ENCODE measurements at regions not wholly inside any gene's neighbourhood (a gene's known extent, or its start where the extent isn't known, plus 50 kb on each side); places are given as distances from the start of the nearest gene placed in this dataset.

DNA sequence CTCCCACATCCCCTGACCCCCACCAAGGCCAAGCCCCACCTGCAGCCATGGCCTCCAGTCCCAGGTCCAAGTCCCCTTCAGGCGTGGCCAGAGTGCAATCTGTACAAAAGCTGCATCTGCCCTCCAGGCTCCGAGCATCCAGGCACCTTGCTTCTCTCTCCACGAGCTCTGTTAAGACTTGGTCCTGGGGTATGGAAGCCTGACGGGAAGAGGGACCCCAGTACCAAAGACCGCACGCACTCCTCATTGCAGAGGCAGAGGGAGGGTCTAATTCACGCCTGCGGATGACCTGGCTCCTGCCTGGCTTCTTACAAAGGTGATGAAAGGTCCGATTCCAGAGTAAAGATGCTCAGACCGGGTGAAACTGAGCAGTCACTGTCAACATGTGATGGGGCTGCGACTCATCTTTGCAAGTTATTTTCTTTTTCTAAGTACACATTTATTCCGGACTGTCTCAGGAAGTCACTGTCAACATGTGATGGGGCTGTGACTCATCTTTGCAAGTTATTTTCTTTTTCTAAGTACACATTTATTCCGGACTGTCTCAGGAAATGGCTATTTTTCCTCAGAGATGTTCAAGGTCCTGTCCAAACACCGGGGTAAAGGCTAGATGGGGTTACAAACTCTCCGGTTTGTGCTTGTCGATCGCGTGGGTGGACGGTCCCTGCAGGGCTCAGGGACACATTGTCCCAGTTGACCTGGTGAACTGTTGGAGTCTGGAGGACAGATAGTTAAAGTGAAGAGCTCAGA, 252.0 kb upstream of the IRX4 start:
- DNase-seq = no peak

GRCh38 chr5:2133936-2134335, 251.2 kb upstream of the IRX4 start:
- DNase-seq = no peak

DNA sequence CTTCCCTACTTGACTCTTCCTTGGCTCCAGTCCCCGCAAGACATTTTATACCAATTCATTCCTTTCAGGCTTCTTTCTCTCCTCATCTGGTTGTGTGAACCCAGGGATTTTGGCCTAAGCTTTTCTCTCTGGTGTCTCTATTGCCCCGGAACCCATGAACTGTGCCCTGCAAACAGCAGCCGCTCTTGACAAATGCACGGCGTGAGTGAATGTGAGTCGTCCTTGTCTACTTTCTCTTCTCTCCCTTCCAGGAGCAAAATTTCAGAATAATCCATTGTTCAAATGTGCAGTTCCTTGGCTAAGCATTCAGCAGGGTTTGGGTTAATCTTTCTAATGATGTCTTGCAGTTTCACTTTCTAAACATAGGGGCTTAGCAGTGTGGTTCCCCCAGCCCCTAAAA, 250.4 kb upstream of the IRX4 start:
- DNase-seq = no peak

GRCh38 chr5:2132497-2132847, 249.7 kb upstream of the IRX4 start:
- DNase-seq = no peak

GRCh38 chr5:2131826-2132496, 249.2 kb upstream of the IRX4 start:
- no peak for DNase-seq

DNA sequence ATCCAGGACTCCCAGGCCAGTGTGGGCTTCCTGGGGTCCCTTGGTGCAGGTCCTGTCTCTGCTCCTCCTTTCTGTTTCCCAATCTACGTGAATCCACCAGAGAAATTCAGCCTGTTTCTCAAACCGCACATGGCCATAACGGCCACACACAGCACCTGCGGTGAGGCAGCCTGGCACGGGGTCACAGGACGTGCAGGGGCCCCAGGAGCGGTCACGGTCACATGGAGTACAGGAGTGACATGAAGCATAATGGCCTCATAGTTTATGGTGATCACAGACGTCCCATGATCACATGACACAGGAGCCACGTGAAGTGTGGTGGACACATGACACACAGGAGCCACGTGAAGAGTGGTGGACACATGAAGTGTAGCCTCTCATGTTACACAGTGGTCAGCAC, 248.5 kb upstream of the IRX4 start:
- no peak for DNase-seq

GRCh38 chr5:2130361-2130760, 247.6 kb upstream of the IRX4 start:
- DNase-seq = no peak

GRCh38 chr5:2129568-2130272, 247.0 kb upstream of the IRX4 start:
- no peak for DNase-seq

GRCh38 chr5:2128686-2129355, 246.1 kb upstream of the IRX4 start:
- no peak for DNase-seq

- no peak for DNase-seq
Observed at GRCh38 chr5:2126512-2126911, 243.8 kb upstream of the IRX4 start.

- DNase-seq = no peak
Observed at GRCh38 chr5:2125901-2126265, 243.2 kb upstream of the IRX4 start.

DNA sequence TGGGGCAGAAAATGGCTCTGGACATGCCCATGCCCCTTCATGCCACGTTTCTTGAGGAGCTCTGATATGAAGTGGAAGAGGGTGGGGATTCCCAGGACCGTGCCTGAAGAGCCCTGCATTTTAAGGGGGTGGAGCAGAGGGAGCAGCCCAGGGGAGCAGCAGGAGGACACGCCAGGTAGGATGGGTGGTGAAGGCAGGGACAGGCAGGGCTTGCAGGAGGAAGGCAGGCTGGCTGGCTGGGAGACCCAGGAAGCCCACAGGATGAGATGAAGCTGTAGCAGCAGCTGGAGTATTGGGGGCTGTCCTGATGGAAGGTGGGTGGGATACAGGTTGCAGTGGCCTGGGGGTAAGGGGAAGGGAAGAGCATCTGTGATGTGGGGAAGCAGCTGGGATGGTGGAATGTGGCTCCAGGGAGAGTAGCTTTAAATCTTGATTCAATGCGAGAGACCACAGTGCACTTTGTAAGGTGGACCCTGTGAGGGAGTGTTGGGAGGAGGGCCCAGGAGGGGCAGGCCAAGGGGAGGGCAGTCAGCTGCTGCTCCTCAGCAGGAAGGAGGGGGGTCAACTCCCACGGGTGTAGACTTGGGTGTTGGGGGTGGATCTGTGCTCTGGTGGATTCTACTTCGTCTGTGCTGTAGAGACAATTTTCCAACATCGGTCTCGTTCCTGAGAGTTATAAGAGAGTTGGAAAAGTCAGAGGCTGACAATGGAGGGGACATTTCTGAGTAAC, 242.6 kb upstream of the IRX4 start:
- DNase-seq = no peak

DNA sequence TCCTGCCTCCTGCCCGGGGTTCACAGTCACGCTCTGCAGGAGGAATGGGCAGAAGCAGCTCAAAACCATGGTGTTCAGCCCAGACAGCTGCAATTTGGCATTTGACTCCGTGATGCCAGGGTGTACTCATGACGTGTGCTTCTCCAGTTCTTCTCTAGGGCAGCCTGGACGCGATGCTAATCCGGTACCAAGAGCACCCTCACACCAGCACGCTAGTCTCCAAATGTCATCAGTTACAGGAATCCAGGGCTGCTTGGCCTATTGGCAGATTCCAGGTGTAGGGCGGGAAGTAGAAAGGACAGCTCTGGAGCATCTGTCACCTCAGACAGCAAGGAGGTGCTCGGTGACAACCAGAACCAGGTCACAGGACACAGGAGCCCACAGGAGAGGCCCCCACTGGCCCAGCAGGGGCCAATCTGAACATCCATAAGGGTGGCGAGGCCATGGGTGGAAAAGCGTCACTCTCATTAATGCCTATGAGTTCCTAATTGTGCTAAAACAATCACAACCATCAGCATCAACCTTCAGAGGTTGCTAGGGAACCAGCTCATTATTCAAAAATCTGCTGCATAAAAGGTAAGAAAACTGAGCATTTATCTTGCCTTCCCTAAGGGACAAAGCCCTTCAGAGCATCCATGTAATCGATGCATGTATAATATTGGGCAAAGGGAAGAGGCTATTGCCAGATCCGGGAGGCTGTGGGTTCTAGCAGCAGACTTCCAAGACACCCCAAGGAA, 241.9 kb upstream of the IRX4 start:
- DNase-seq = no peak

- no peak for DNase-seq
Observed at GRCh38 chr5:2123874-2124273, 241.1 kb upstream of the IRX4 start.

DNA sequence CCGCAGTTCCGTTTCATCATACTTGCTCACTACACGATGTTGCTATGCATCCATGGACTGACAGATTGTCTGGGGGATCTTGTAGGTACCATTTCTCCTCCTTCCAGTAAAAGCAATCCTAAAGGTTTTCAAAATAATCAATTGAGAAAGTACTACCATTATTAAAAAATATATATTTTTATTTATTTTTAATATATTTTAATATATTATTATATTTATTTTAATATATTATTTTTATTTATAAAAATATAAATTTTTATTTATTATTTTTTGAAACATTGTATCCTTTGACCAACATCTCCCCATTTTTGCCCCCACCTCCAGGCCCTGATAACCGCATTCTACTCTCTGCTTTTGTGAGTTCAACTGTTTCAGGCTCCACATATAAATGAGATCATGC, 237.6 kb upstream of the IRX4 start:
- DNase-seq = no peak

DNA sequence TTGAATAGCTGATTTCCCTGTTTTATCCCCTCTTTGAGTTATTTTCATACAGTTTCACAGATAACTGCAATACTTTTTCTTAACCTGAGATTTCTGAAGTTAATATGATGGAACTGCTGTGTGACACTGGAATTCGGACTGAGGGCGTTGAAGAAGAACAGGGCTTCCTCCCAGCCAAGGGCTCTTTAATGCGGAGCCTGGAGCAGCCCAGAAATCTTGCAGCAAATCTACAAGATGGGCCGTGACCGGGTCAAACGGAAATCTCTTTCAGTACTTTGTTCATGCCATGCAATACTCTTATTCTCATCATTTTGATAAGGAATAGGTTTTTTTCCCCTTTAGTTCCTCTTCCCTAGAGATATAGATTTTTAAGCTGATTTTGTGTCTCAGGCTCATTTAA, 236.8 kb upstream of the IRX4 start:
- DNase-seq = no peak

- DNase-seq = no peak
Observed at GRCh38 chr5:2113348-2114131, 230.8 kb upstream of the IRX4 start.

DNA sequence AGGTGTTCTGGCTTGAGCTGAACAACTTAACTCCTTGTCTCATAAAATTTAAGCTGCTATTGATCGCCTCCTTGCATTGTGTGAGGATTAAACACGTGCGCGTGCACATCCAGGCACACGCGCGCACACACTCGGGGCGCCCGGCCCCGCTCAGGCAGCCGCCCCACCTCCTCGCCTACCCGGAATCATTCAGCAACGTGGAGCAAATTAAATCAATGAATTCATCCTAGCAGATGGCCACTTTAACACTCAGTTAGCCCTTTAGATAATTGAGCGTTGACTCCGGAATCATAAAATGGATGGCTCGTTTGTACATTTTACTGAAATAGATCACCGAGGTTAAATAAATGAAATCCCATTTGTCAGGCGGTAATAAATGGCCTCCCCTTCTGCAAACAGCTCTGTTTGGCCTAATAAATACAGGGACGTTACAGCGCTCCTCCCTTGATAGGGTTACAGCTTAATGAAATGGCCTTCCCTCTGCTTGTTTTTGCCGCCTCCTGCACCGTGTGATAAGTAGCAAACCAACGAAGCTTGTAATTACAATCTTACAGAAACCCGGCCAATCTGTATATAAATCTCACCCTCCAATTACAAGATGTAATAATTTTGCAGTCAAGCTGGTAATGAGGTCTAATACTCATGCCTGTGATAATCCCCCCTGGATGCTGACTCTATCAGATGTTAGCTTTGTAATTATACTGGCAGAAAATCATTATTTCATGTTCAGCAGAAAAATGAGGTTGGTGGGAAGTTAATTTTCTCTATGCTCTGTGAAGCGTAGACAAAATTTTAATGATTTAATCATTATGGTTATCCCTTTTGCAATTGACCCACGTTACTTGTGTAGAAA, 229.7 kb upstream of the IRX4 start:
- DNase-seq = no peak

GRCh38 chr5:2111569-2112105, 228.9 kb upstream of the IRX4 start:
- peak in 1 of 56 donors; percentile 11 for DNase-seq
